NCI-H524 treated with DMSO at 0.1 percent for 48 hours (cell line): ENCODE measurements at regions not wholly inside any gene's neighbourhood (a gene's known extent, or its start where the extent isn't known, plus 50 kb on each side); places are given as distances from the start of the nearest gene placed in this dataset.

Source experiments
- DNase-seq: peaks from one replicate; lab custom pipeline; 2025; lab: John Stamatoyannopoulos, UW

DNA sequence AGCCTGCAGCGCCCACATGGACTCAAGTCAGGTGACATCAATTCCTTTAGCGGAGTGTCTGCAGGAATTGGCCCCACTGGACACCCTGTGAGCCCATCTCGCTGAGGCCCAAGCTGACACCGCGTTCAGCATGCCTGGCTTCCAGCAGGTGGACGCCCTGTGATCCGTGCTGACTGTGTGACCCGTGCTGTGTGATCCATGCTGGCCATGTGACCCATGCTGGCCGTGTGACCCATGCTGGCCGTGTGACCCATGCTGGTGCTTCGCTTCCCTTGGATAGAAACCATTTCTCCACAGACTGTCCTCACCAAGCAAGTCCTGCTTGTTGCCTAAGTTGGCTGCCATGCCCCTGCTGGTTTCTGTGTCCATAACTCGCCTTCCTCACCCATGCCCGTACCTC is 392.1 kb downstream of the BRD1 start:
- DNase-seq, result no peak

GRCh38 chr22:49433717-49434611 is 393.7 kb downstream of the BRD1 start:
- no peak for DNase-seq

DNA sequence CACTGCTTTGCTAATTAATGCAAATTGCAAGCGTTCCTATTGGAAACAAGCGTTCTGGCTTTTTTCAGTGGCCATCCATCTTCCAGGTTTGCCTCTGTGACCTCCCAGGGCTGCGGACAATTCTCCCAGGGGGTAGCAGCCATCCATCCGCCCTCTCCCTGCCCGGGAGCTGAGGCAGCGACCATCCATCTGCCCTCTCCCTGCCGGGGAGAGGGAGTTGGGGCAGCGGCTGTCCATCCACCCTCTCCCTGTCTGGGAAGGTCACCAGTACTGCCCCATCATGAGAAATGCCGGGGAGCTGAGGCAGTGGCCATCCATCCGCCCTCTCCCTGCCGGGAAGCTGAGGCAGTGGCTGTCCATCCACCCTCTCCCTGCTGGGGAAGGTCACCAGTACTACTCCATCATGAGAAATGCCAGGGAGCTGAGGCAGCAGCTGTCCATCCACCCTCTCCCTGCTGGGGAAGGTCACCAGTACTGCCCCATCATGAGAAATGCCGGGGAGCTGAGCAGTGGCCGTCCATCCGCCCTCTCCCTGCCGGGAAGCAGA is 394.7 kb downstream of the BRD1 start:
- DNase-seq, result no peak

GRCh38 chr22:49432211-49432896 is 395.3 kb downstream of the BRD1 start:
- DNase-seq, result no peak

GRCh38 chr22:49431551-49431950 is 396.1 kb downstream of the BRD1 start:
- DNase-seq, result no peak

- no peak for DNase-seq
Observed at GRCh38 chr22:49429066-49429465, 398.6 kb downstream of the BRD1 start.

DNA sequence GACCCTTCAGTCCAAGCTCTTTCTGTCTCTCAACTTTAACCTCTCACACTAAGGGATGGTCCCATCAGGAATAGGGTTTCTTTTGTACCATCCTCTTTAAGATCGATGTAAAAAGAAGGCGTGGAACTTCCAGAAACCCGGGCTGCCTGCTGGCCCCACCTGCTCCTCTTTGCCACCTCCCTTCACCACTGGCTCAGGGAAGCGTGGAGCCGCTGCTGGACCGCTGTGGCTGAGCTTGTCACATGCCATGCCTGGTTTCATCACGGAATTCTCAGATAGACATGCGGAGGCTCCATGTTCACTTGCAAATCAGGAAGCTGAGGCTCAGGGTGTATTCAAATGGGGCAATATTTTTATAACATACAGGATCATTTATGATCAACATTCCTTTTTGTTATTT is 399.7 kb downstream of the BRD1 start:
- no peak for DNase-seq

GRCh38 chr22:49427341-49427740 is 400.3 kb downstream of the BRD1 start:
- no peak for DNase-seq

- no peak for DNase-seq
Observed at GRCh38 chr22:49426618-49427266, 400.9 kb downstream of the BRD1 start.

- no peak for DNase-seq
Observed at GRCh38 chr22:49426098-49426497, 401.6 kb downstream of the BRD1 start.

DNA sequence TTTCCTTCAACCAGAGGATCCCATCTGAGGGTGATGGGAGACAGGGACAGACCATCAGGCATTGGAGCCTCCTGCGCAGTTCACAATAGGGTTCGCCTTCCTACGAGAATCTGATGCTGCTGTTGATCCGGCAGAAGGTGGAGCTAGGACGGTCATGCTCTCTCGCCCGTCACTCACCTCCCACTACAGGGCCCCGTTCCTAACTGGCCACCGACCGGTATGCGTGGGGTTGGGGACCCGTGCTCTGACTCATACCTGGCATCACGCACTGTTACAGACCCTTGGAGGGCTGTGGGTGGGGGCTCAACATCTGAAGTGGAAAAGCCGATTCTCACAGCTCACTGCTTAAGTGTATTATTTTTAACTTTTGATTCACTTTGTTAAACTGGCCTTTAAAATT is 402.3 kb downstream of the BRD1 start:
- no peak for DNase-seq

GRCh38 chr22:49424893-49425270 is 402.8 kb downstream of the BRD1 start:
- DNase-seq, result no peak

DNA sequence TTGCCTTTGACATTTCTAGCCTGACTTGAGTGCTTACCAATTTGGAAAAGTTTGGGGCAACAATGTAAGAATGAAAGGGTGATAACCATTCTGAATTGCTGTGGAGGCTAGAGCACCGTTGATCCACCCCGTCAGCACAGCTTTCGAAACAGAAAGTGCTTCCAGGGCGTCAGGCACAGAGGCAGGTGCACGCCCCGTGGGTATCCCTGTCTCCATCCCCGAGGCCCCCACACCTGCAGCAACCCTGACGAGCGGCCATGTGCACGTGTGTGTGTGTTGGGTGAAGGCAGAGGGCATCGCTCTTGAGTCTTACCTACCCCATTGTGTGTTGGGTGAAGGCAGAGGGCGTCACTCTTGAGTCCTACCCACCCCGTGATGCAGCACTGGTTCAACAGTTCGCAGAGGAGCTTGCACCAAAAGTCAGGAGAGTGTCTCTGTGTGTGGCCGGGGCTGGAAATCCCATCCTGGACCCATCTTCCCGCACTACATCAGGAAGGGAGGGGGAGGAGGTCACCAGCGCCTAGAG is 404.5 kb downstream of the BRD1 start:
- no peak for DNase-seq

GRCh38 chr22:49422701-49423100 is 405.0 kb downstream of the BRD1 start:
- DNase-seq, result no peak

DNA sequence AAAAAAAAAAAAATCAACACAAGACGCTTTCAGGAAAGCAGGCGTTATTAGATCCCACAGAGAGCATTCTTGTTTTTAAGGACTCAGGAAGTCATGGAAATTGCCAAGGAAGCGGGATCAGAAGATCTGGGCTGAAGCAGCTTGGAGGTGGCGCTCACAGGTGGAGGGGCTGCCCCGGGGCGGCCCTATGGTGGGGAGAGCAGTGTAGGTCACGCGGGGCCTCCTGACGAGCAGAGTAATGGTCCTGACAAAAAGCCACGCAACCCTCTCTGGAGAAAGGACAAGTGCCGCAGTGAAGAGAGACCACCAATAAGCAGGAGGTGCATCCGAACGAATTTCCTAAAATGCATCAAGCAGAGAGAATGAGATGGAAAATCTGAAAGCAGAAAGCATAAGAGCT is 407.0 kb downstream of the BRD1 start:
- no peak for DNase-seq

DNA sequence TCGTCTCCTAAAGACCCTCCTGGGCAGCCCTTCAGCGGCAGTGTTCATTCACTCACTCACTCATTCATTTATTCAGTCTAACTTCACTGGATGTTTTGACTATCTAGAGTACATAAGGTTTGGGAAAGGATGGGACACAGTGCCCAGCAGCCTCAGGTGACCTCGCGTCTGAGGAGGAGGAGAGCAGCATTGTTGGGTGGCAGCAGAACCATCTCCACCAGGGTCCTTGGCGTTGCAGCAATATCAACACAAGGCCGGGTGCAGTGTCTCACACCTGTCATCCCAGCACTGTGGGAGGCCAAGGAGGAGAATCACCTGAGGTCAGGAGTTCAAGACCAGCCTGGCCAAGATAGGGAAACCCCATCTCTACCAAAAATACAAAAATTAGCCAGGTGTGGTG is 408.0 kb downstream of the BRD1 start:
- DNase-seq, result no peak

DNA sequence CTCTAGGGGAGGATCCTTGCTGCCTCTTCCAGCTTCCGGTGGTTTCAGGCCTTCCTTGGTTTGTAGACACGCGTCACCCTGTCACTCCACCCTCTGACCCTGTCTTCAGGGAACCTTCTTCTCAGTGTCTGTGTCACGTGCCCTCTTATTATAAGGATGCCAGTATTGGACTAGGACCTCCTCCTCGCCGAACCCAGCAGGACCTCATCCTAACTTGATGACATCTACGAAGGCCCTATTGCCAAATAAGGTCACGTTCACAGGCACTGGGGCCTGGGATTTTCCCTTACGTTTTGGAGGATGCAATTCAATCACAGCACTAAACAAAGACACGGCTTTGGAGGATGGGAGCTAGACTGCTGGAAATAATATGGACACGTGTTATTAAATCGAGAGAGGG is 408.7 kb downstream of the BRD1 start:
- DNase-seq, result no peak

GRCh38 chr22:49418341-49418894 is 409.3 kb downstream of the BRD1 start:
- DNase-seq, result no peak

GRCh38 chr22:49417833-49418232 is 409.8 kb downstream of the BRD1 start:
- no peak for DNase-seq

DNA sequence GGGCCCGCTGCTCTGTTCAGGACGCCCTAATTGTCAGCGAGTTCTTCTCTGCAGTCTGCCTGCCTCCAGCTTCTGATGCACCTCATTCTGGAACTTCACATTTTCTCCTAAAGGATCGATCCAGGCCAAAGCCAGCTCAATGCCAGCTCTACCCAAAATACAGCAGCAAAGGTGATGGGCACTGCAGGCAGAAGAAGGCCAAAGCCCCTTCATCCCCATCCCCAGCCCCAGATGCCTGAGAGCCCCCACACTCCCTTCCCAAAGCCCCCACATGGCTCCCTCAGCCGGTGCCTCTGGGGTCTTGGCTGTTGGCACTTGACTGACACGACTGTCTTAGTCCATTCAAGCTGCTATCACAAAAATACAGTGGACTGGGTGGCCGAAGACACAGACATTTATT is 410.3 kb downstream of the BRD1 start:
- DNase-seq, result no peak

DNA sequence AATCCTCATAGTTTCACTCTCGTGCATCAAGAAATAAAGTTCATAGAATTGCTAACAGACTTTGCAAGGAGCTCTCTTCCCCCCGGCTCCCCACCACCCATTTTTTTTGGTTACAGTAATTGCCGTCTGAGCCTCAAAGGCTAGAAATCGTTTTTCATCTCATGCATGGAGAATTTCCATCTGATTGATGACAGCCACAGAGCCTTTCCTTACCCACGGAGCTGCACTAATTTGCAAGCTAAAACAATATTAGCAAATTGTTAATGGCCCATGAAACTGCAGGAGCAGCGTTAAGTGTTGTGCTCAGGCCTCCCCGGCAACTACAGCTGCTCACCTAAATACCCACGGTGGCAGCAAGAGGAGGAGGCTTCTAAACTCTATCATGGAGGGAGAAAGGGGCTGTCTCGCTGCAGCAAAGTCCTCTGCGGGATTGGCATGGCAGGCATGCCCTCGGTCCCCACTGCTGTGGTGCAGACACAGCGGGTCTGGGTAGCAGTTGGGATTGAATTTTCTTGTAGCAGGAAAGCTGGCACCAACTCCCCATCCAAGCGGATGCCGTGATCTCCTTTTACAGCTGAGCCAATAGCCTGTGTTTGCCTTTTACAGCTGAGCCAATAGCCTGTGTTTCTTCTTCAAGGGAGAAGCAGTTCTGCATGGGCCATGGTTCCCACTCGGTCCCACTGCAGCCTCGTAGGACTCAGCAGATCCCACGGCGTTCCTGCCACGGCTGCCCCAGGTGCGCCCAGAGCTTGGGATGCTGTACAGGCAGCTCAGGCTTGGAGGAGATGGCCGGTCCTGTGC is 412.3 kb downstream of the BRD1 start:
- no peak for DNase-seq
